ENCODE measurements at regions not wholly inside any gene's neighbourhood (a gene's known extent, or its start where the extent isn't known, plus 50 kb on each side); places are given as distances from the start of the nearest gene placed in this dataset.

DNA sequence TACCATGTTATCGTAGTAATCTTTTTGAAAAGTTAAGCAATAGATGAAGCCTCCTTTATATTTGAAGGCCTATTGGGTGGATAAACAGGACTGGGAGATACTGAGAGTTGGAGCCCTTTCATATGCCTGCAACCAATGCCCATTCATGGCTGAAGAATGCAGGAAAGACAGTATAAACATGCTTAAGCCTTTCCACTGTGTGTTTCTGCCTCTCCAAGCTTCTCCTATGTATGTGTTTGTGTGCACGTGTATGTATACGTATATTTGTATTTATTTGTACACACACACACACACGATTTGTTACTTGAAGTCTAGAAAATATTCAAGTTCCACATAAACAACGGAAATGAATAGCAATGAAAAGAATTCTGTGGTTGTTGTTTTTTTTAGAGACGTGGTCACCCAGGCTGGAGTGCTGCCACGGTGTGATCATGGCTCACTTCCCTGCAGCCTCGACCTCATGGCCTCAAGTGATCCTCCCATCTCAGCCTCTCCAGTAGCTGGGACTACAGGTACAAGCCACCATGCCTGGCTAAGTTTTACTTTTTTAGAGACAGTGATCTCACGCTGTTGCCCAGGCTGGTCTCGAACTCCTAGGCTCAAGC lies 1453.5 kb downstream of the AACS start:
- H3K27ac ChIP-seq (ENCODE audit: low read depth, low read length): no peak overlapping the region
- H3K9me3 ChIP-seq (ENCODE audit: control insufficient read depth in 1 of 2, low read length in 2 of 2): peaks cover 0 to 10% of the 10 kb centered on the region in 2 donors
- no peaks in the 10 kb centered on the region for H3K27me3 ChIP-seq (ENCODE audit: control insufficient read depth in 1 of 2, insufficient read depth in 2 of 2, low read length in 2 of 2)
- no peak overlapping the region for H3K4me3 ChIP-seq (ENCODE audit: low read depth in 1 of 2, low read length in 2 of 2)
- no peaks in the 10 kb centered on the region for H3K4me1 ChIP-seq (ENCODE audit: control insufficient read depth in 1 of 2, insufficient read depth in 2 of 2, low read length in 2 of 2)
- no peaks in the 10 kb centered on the region for H3K36me3 ChIP-seq (ENCODE audit: control insufficient read depth in 1 of 2, insufficient read depth in 2 of 2, low read length in 2 of 2)
- no peak overlapping the region for H3K9ac ChIP-seq (ENCODE audit: low read depth in 1 of 2, low read length in 2 of 2)

- peaks cover 0 to 13% of the 10 kb centered on the region in 2 donors for H3K9me3 ChIP-seq (ENCODE audit: control insufficient read depth in 1 of 2, low read length in 2 of 2)
- H3K4me3 ChIP-seq (ENCODE audit: low read depth in 1 of 2, low read length in 2 of 2): no peak overlapping the region
- no peak overlapping the region for H3K9ac ChIP-seq (ENCODE audit: low read depth in 1 of 2, low read length in 2 of 2)
- no peaks in the 10 kb centered on the region for H3K27me3 ChIP-seq (ENCODE audit: control insufficient read depth in 1 of 2, insufficient read depth in 2 of 2, low read length in 2 of 2)
- no peaks in the 10 kb centered on the region for H3K36me3 ChIP-seq (ENCODE audit: control insufficient read depth in 1 of 2, insufficient read depth in 2 of 2, low read length in 2 of 2)
- H3K4me1 ChIP-seq (ENCODE audit: control insufficient read depth in 1 of 2, insufficient read depth in 2 of 2, low read length in 2 of 2): no peaks in the 10 kb centered on the region
- H3K27ac ChIP-seq (ENCODE audit: low read depth, low read length): no peak overlapping the region
Measured at GRCh38 chr12:126519833-126520232, 1454.6 kb downstream of the AACS start.

GRCh38 chr12:126523891-126524290 lies 1458.7 kb downstream of the AACS start:
- H3K9me3 ChIP-seq (ENCODE audit: control insufficient read depth in 1 of 2, low read length in 2 of 2): peaks cover 4 to 10% of the 10 kb centered on the region in 2 donors
- no peak overlapping the region for H3K4me3 ChIP-seq (ENCODE audit: low read depth in 1 of 2, low read length in 2 of 2)
- no peak overlapping the region for H3K9ac ChIP-seq (ENCODE audit: low read depth in 1 of 2, low read length in 2 of 2)
- no peak overlapping the region for H3K27ac ChIP-seq (ENCODE audit: low read depth, low read length)
- no peaks in the 10 kb centered on the region for H3K4me1 ChIP-seq (ENCODE audit: control insufficient read depth in 1 of 2, insufficient read depth in 2 of 2, low read length in 2 of 2)
- H3K36me3 ChIP-seq (ENCODE audit: control insufficient read depth in 1 of 2, insufficient read depth in 2 of 2, low read length in 2 of 2): no peaks in the 10 kb centered on the region
- no peaks in the 10 kb centered on the region for H3K27me3 ChIP-seq (ENCODE audit: control insufficient read depth in 1 of 2, insufficient read depth in 2 of 2, low read length in 2 of 2)

DNA sequence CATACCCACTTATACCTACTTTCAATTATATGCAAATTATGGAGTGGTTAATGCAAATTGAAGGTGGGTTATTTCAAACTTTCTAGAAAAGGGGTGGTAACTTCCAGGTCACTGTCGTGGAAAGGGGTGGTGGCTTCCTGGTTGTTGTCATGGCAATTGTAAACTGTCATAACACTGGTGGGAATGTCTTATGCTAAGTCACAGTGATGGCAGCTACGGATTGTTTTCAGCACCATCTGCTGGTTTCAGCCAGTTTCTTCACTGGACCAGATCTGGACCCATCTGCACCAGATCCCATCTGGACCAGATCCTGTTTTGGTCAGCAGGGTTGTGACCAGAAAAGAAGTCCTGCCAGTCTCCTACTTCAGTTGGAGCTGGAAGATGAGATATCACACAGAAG lies 1469.3 kb downstream of the AACS start:
- Histone ChIP-seq H3K9me3 (ENCODE audit: control insufficient read depth in 1 of 2, low read length in 2 of 2) (peaks cover 4 to 17% of the 10 kb centered on the region in 2 donors), H3K27me3 (ENCODE audit: control insufficient read depth in 1 of 2, insufficient read depth in 2 of 2, low read length in 2 of 2) (no peaks in the 10 kb centered on the region), H3K9ac (ENCODE audit: low read depth in 1 of 2, low read length in 2 of 2) (no peak overlapping the region), H3K4me3 (ENCODE audit: low read depth in 1 of 2, low read length in 2 of 2) (no peak overlapping the region), H3K27ac (ENCODE audit: low read depth, low read length) (no peak overlapping the region), H3K36me3 (ENCODE audit: control insufficient read depth in 1 of 2, insufficient read depth in 2 of 2, low read length in 2 of 2) (no peaks in the 10 kb centered on the region), H3K4me1 (ENCODE audit: control insufficient read depth in 1 of 2, insufficient read depth in 2 of 2, low read length in 2 of 2) (no peaks in the 10 kb centered on the region)

DNA sequence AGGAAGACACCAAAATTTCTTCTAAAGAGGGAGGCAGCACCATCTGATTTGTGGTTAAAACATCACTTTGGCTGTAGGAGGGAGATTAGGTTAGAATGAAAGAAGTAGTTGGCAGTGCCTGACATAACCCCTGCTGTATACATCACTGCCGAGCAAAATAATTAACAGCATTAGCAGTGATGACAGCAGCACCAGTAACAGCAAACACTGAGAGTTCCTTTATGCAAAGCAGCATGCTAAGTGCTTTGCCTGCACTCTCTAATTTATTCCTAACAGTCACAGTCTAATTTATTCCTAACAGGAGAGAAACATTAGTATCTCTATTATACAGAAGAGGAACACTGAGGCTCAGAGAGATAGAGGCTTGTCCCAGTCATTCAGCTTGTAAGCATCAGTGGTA lies 1469.7 kb downstream of the AACS start:
- H3K4me1 ChIP-seq (ENCODE audit: control insufficient read depth in 1 of 2, insufficient read depth in 2 of 2, low read length in 2 of 2): no peaks in the 10 kb centered on the region
- H3K27me3 ChIP-seq (ENCODE audit: control insufficient read depth in 1 of 2, insufficient read depth in 2 of 2, low read length in 2 of 2): no peaks in the 10 kb centered on the region
- H3K9ac ChIP-seq (ENCODE audit: low read depth in 1 of 2, low read length in 2 of 2): no peak overlapping the region
- H3K27ac ChIP-seq (ENCODE audit: low read depth, low read length): no peak overlapping the region
- H3K4me3 ChIP-seq (ENCODE audit: low read depth in 1 of 2, low read length in 2 of 2): no peak overlapping the region
- no peaks in the 10 kb centered on the region for H3K36me3 ChIP-seq (ENCODE audit: control insufficient read depth in 1 of 2, insufficient read depth in 2 of 2, low read length in 2 of 2)
- peaks cover 4 to 17% of the 10 kb centered on the region in 2 donors for H3K9me3 ChIP-seq (ENCODE audit: control insufficient read depth in 1 of 2, low read length in 2 of 2)

- no peaks in the 10 kb centered on the region for H3K27me3 ChIP-seq (ENCODE audit: control insufficient read depth in 1 of 2, insufficient read depth in 2 of 2, low read length in 2 of 2)
- no peaks in the 10 kb centered on the region for H3K4me1 ChIP-seq (ENCODE audit: control insufficient read depth in 1 of 2, insufficient read depth in 2 of 2, low read length in 2 of 2)
- no peak overlapping the region for H3K27ac ChIP-seq (ENCODE audit: low read depth, low read length)
- H3K4me3 ChIP-seq (ENCODE audit: low read depth in 1 of 2, low read length in 2 of 2): no peak overlapping the region
- H3K36me3 ChIP-seq (ENCODE audit: control insufficient read depth in 1 of 2, insufficient read depth in 2 of 2, low read length in 2 of 2): no peaks in the 10 kb centered on the region
- H3K9ac ChIP-seq (ENCODE audit: low read depth in 1 of 2, low read length in 2 of 2): no peak overlapping the region
- peaks cover 7 to 21% of the 10 kb centered on the region in 2 donors for H3K9me3 ChIP-seq (ENCODE audit: control insufficient read depth in 1 of 2, low read length in 2 of 2)
Measured at GRCh38 chr12:126535971-126536370, 1470.7 kb downstream of the AACS start.

DNA sequence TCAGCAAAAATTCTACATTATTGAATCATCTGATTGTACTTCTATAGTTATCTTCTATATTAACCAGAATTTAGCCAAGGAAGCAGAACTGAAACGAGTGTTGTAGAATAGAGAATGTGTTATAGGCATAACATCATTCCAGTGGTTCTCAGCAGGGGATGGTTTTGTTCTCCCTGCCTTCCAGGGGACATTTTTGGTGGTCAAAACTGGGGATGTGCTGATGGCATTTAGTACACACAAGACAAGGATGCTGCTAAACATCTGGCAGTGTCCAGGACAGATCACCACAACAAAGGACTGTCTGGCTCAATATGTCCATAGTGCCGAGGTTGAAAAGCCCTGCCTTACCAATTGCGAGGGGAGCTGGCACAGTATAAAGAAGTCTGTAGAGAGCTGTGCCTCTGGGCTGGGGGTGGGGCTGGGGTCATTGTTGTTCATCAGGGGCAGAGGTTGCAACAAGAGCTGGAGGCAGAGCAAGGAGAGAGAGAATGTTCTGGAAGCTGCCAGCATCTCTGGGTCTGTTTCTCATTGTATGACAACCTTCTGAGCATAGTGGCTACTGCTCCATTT lies 1472.8 kb downstream of the AACS start:
- H3K4me3 ChIP-seq (ENCODE audit: low read depth in 1 of 2, low read length in 2 of 2): no peak overlapping the region
- peaks cover 5 to 22% of the 10 kb centered on the region in 2 donors for H3K9me3 ChIP-seq (ENCODE audit: control insufficient read depth in 1 of 2, low read length in 2 of 2)
- H3K27me3 ChIP-seq (ENCODE audit: control insufficient read depth in 1 of 2, insufficient read depth in 2 of 2, low read length in 2 of 2): no peaks in the 10 kb centered on the region
- no peak overlapping the region for H3K27ac ChIP-seq (ENCODE audit: low read depth, low read length)
- no peaks in the 10 kb centered on the region for H3K4me1 ChIP-seq (ENCODE audit: control insufficient read depth in 1 of 2, insufficient read depth in 2 of 2, low read length in 2 of 2)
- no peak overlapping the region for H3K9ac ChIP-seq (ENCODE audit: low read depth in 1 of 2, low read length in 2 of 2)
- no peaks in the 10 kb centered on the region for H3K36me3 ChIP-seq (ENCODE audit: control insufficient read depth in 1 of 2, insufficient read depth in 2 of 2, low read length in 2 of 2)

- Histone ChIP-seq H3K27ac (ENCODE audit: low read depth, low read length) (no peak overlapping the region), H3K36me3 (ENCODE audit: control insufficient read depth in 1 of 2, insufficient read depth in 2 of 2, low read length in 2 of 2) (no peaks in the 10 kb centered on the region), H3K4me1 (ENCODE audit: control insufficient read depth in 1 of 2, insufficient read depth in 2 of 2, low read length in 2 of 2) (no peaks in the 10 kb centered on the region), H3K4me3 (ENCODE audit: low read depth in 1 of 2, low read length in 2 of 2) (no peak overlapping the region), H3K9me3 (ENCODE audit: control insufficient read depth in 1 of 2, low read length in 2 of 2) (peaks cover 5 to 17% of the 10 kb centered on the region in 2 donors), H3K27me3 (ENCODE audit: control insufficient read depth in 1 of 2, insufficient read depth in 2 of 2, low read length in 2 of 2) (no peaks in the 10 kb centered on the region), H3K9ac (ENCODE audit: low read depth in 1 of 2, low read length in 2 of 2) (no peak overlapping the region)
Measured at GRCh38 chr12:126538888-126539287, 1473.7 kb downstream of the AACS start.

DNA sequence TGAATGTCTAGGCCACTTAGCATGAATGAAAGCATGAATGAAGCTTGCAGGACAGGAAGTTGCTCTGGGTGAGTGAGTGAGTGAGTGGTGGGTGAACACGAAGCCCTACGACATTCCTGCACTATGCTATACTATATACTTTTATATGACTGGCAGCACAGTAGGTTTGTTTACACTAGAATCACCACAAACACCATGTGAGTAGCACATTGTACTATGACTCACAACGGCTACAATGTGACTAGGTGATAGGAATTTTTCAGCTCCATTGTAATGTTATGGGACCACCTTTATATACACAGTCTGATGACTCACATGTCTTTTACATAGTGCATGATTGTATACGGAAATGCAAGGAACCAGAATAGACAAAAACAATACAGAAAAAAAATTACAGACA lies 1480.2 kb downstream of the AACS start:
- H3K9me3 ChIP-seq (ENCODE audit: control insufficient read depth in 1 of 2, low read length in 2 of 2): peaks cover 11 to 13% of the 10 kb centered on the region in 2 donors
- H3K4me1 ChIP-seq (ENCODE audit: control insufficient read depth in 1 of 2, insufficient read depth in 2 of 2, low read length in 2 of 2): no peaks in the 10 kb centered on the region
- H3K4me3 ChIP-seq (ENCODE audit: low read depth in 1 of 2, low read length in 2 of 2): no peak overlapping the region
- H3K27me3 ChIP-seq (ENCODE audit: control insufficient read depth in 1 of 2, insufficient read depth in 2 of 2, low read length in 2 of 2): no peaks in the 10 kb centered on the region
- no peak overlapping the region for H3K27ac ChIP-seq (ENCODE audit: low read depth, low read length)
- no peaks in the 10 kb centered on the region for H3K36me3 ChIP-seq (ENCODE audit: control insufficient read depth in 1 of 2, insufficient read depth in 2 of 2, low read length in 2 of 2)
- no peak overlapping the region for H3K9ac ChIP-seq (ENCODE audit: low read depth in 1 of 2, low read length in 2 of 2)

GRCh38 chr12:126547905-126548304 lies 1482.7 kb downstream of the AACS start:
- Histone ChIP-seq H3K27me3 (ENCODE audit: control insufficient read depth in 1 of 2, insufficient read depth in 2 of 2, low read length in 2 of 2) (no peaks in the 10 kb centered on the region), H3K36me3 (ENCODE audit: control insufficient read depth in 1 of 2, insufficient read depth in 2 of 2, low read length in 2 of 2) (no peaks in the 10 kb centered on the region), H3K9ac (ENCODE audit: low read depth in 1 of 2, low read length in 2 of 2) (no peak overlapping the region), H3K4me1 (ENCODE audit: control insufficient read depth in 1 of 2, insufficient read depth in 2 of 2, low read length in 2 of 2) (no peaks in the 10 kb centered on the region), H3K27ac (ENCODE audit: low read depth, low read length) (no peak overlapping the region), H3K4me3 (ENCODE audit: low read depth in 1 of 2, low read length in 2 of 2) (no peak overlapping the region), H3K9me3 (ENCODE audit: control insufficient read depth in 1 of 2, low read length in 2 of 2) (peaks cover 8 to 10% of the 10 kb centered on the region in 2 donors)
